BE2C (cell line): ENCODE measurements at regions not wholly inside any gene's neighbourhood (a gene's known extent, or its start where the extent isn't known, plus 50 kb on each side); places are given as distances from the start of the nearest gene placed in this dataset.
A peak's percentile ranks its signal among the peaks of the same experiment; 100 is the strongest.
"Not testable (repeated sequence)": the region's sequence is repeated elsewhere in the genome, so short reads cannot be mapped to it uniquely, and the experiment has no call there.

Experiments used
- DNase-seq: peaks from one replicate; pipeline ENCODE4 v3.0.0-alpha.2; 2020
- H3K27me3 ChIP-seq: fragments of 250-450 bp; sonication (Bioruptor Pico); 2 replicates; pipeline ENCODE4 v1.5.1; 2020; ENCODE audit warnings: mild to moderate bottlenecking
- H3K36me3 ChIP-seq: fragments of 250-450 bp; sonication (Bioruptor Pico); 2 replicates; pipeline ENCODE4 v1.5.1; 2020; ENCODE audit warnings: mild to moderate bottlenecking
- H3K4me1 ChIP-seq: fragments of 250-450 bp; sonication (Bioruptor Pico); 2 replicates; pipeline ENCODE4 v1.5.1; 2020
- H3K4me3 ChIP-seq: 2 replicates; pipeline ENCODE4 v1.5.1; 2011; ENCODE audit warnings: low read depth, low read length
- H3K9me3 ChIP-seq: fragments of 250-450 bp; sonication (Bioruptor Pico); 2 replicates; pipeline ENCODE4 v1.5.1; 2020
- TF ChIP-seq, protein P1 (sequence below): IDR thresholded peaks from 2 replicates; pipeline ENCODE4 v1.5.1; 2012; ENCODE audit warnings: mild to moderate bottlenecking, low read depth, low read length

DNA sequence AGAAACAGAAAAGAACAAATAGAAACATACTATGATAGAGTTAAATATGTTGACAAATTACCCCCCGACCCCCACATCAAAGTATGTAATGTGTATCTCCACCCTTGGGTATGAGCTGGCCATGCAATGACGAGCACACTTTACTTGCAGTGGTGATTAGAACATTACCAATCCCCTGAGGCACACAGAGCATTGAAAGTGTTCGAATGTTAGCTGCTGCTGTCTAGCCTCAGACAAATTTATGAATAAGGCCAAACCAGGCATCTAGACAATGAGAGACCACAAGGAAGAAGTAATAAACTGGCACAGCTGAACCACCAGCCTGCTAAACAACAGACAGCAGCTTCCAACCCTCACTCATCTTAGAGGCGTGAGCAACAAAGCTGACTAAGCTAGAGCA lies 380.5 kb downstream of the DSEL start:
- DNase-seq, result no peak
- TF ChIP-seq, protein P1, sequence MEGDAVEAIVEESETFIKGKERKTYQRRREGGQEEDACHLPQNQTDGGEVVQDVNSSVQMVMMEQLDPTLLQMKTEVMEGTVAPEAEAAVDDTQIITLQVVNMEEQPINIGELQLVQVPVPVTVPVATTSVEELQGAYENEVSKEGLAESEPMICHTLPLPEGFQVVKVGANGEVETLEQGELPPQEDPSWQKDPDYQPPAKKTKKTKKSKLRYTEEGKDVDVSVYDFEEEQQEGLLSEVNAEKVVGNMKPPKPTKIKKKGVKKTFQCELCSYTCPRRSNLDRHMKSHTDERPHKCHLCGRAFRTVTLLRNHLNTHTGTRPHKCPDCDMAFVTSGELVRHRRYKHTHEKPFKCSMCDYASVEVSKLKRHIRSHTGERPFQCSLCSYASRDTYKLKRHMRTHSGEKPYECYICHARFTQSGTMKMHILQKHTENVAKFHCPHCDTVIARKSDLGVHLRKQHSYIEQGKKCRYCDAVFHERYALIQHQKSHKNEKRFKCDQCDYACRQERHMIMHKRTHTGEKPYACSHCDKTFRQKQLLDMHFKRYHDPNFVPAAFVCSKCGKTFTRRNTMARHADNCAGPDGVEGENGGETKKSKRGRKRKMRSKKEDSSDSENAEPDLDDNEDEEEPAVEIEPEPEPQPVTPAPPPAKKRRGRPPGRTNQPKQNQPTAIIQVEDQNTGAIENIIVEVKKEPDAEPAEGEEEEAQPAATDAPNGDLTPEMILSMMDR, result no peak
- H3K36me3 ChIP-seq, result no peaks in the 10 kb centered on the region
- H3K27me3 ChIP-seq, result no peaks in the 10 kb centered on the region
- H3K4me3 ChIP-seq, result no peak overlapping the region
- H3K4me1 ChIP-seq, result peaks cover 7% of the 10 kb centered on the region; the same call in 1 of the 2 replicates
- no peaks in the 10 kb centered on the region for H3K9me3 ChIP-seq

DNA sequence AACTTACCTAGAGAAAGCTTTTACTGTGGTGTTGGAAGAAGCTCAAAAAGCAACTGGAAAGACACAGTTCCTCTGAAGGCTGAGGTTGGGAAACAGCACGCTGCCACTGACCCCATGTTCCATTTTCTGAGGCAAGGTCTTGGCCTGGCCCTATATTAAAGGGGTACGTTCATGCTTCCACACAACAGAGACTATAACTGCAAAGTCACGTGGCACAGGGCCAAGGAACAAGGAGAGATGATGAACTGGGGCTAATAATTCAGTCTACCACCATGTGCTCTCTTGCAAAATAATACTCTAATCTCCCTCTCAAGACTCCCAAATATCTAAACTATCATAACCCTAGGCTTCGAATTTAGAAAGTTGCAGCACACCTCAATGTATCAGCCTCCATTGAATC lies 381.6 kb downstream of the DSEL start:
- no peaks in the 10 kb centered on the region for H3K27me3 ChIP-seq
- H3K9me3 ChIP-seq, result no peaks in the 10 kb centered on the region
- DNase-seq, result peak; percentile 10
- TF ChIP-seq, protein P1, result no peak
- H3K36me3 ChIP-seq, result no peaks in the 10 kb centered on the region
- no peak overlapping the region for H3K4me3 ChIP-seq
- H3K4me1 ChIP-seq, result peaks cover 10% of the 10 kb centered on the region; the same call in 1 of the 2 replicates

DNA sequence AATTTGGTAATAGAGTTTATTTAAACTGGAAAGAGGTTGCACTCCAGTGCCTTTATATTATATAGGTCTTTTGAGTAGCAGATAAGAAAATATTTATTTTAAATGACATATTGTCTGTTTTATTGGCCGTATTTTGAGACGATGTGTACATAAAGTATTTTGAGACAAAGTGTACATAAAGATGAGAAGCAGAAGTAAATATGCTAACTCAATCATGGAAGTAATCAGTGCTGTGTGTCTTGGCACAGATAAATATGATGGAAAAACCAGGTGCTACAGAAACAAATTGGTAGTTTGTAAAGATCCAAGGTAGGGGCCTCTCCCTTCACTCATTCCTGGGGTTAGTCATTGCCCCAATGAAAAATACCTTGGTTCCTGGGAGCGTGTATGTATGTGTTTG lies 382.9 kb downstream of the DSEL start:
- TF ChIP-seq, protein P1, result no peak
- H3K4me3 ChIP-seq, result no peak overlapping the region
- H3K4me1 ChIP-seq, result peaks cover 10% of the 10 kb centered on the region; the same call in 1 of the 2 replicates
- H3K27me3 ChIP-seq, result no peaks in the 10 kb centered on the region
- H3K9me3 ChIP-seq, result no peaks in the 10 kb centered on the region
- no peak for DNase-seq
- H3K36me3 ChIP-seq, result no peaks in the 10 kb centered on the region

DNA sequence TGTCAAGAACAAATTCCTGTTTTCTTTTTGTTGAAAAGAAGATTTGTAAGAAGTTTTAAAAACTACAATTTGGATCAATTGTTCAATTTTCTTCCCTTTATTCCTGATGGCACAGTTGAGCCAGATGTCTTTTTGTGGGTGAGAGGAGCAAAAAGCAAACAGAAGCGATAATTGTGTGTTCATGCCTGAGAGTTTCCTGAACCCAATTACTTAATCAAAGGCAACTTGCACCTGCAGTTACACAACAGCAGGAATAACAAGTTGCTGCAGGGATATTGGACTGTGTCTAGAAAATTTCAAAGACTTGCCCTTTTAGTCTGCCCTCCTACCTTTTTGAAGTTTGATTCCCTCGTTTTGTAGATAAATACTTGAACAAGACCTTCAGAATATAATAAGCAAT lies 383.6 kb downstream of the DSEL start:
- no peaks in the 10 kb centered on the region for H3K36me3 ChIP-seq
- H3K9me3 ChIP-seq, result no peaks in the 10 kb centered on the region
- no peaks in the 10 kb centered on the region for H3K27me3 ChIP-seq
- H3K4me3 ChIP-seq, result no peak overlapping the region
- peaks cover 10% of the 10 kb centered on the region; the same call in 1 of the 2 replicates for H3K4me1 ChIP-seq
- TF ChIP-seq, protein P1, result no peak
- DNase-seq, result no peak

DNA sequence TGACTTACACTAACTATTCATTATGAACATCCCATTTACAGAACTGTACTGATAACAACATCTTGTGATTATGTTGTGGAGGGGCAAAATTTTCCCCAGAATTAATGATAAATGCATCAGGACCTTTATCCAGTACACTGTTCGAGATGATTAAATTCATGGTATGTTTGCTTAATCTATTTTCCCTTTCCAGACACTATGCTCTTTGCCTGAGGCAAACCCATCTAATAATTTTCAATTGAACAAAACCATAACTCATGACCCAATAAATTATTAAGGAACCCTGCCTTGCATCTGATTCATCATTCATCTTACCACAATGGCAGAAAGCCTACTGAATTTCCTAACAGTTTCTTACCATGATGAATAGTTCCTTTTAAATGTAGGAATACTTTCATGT lies 385.0 kb downstream of the DSEL start:
- Histone ChIP-seq H3K36me3 (no peaks in the 10 kb centered on the region), H3K27me3 (no peaks in the 10 kb centered on the region), H3K4me3 (no peak overlapping the region), H3K9me3 (no peaks in the 10 kb centered on the region), H3K4me1 (peaks cover 10% of the 10 kb centered on the region; the same call in 1 of the 2 replicates)
- DNase-seq, result peak; percentile 23
- TF ChIP-seq, protein P1, result no peak

DNA sequence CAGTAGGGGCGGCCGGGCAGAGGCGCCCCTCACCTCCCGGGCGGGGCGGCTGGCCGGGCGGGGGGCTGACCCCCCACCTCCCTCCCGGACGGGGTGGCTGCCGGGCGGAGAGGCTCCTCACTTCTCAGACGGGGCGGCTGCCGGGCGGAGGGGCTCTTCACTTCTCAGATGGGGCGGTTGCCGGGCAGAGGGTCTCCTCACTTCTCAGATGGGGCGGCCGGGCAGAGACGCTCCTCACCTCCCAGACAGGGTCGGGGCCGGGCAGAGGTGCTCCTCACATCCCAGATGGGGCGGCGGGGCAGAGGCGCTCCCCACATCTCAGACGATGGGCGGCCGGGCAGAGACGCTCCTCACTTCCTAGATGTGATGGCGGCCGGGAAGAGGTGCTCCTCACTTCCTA lies 389.8 kb downstream of the DSEL start:
- not testable (repeated sequence) for H3K4me1 ChIP-seq, DNase-seq, H3K36me3 ChIP-seq, H3K9me3 ChIP-seq, H3K4me3 ChIP-seq, H3K27me3 ChIP-seq

DNA sequence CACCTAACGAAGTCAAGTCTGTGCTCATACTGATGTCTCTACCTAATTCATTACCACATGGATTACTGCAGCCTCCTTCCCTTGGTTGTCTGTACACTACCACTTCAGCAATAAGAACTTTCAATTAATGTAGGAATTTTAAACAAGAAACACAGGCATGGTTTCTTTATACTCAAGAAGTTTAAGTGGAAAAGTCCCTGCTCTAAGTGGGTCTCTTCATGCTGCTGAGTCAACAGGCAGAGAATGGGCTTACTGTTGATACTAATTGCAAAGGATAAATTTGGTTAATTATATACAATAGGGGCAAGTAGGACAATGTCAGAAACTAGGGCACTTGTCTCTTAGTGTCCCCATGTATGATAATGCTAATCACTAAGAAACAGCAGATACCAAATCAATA lies 392.6 kb downstream of the DSEL start:
- no peaks in the 10 kb centered on the region for H3K27me3 ChIP-seq
- TF ChIP-seq, protein P1, result no peak
- no peaks in the 10 kb centered on the region for H3K36me3 ChIP-seq
- DNase-seq, result no peak
- H3K4me3 ChIP-seq, result no peak overlapping the region
- H3K4me1 ChIP-seq, result no peaks in the 10 kb centered on the region
- H3K9me3 ChIP-seq, result no peaks in the 10 kb centered on the region
